ENCODE measurements at regions not wholly inside any gene's neighbourhood (a gene's known extent, or its start where the extent isn't known, plus 50 kb on each side); places are given as distances from the start of the nearest gene placed in this dataset.

DNA sequence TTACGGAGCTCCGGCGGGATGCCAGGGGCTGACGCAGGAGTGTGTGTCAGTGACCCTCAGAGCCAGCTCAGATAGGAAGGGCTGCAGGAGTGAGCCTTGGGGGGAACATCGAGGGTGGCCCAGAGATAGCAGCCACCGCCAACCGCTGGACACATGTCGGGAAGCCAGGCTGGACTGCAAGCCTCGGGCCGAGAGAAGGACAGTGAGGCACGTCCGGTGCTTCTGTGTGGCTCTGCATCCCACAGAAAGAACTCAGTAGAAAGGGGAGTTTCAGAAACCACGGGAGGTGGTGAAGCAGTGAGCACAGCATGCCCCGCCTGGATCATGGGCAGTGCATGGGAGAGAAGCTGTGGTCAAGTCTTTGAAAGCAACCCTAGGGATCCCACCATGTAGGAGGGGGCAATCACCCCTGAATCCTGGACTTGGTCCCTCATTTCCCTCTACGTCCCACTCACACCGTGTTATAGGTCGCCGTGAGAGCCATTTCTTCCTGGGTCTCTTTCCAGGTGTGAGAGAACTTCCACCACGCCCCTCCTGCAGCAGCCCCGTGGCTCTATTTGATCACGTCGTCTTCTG, 383.7 kb upstream of the CDH4 start:
- no peak for TF ChIP-seq POLR2A (IDR thresholded peaks at IDR 0.05)
- TF ChIP-seq, protein P1, sequence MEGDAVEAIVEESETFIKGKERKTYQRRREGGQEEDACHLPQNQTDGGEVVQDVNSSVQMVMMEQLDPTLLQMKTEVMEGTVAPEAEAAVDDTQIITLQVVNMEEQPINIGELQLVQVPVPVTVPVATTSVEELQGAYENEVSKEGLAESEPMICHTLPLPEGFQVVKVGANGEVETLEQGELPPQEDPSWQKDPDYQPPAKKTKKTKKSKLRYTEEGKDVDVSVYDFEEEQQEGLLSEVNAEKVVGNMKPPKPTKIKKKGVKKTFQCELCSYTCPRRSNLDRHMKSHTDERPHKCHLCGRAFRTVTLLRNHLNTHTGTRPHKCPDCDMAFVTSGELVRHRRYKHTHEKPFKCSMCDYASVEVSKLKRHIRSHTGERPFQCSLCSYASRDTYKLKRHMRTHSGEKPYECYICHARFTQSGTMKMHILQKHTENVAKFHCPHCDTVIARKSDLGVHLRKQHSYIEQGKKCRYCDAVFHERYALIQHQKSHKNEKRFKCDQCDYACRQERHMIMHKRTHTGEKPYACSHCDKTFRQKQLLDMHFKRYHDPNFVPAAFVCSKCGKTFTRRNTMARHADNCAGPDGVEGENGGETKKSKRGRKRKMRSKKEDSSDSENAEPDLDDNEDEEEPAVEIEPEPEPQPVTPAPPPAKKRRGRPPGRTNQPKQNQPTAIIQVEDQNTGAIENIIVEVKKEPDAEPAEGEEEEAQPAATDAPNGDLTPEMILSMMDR (IDR thresholded peaks at IDR 0.05): no peak

Measured in lower leg skin (tissue), 3 donors.